UCSD-AML1 (cell line): ENCODE measurements at regions not wholly inside any gene's neighbourhood (a gene's known extent, or its start where the extent isn't known, plus 50 kb on each side); places are given as distances from the start of the nearest gene placed in this dataset.
A peak's percentile ranks its signal among the peaks of the same experiment; 100 is the strongest.

Source experiments
- DNase-seq: peaks from one replicate; lab custom pipeline; 2025; ENCODE audit not compliant: unreplicated experiment; lab: John Stamatoyannopoulos, UW

- peak; percentile 5 for DNase-seq
Observed at GRCh38 chr5:88666761-88667495, 216.1 kb downstream of the MEF2C start.

DNA sequence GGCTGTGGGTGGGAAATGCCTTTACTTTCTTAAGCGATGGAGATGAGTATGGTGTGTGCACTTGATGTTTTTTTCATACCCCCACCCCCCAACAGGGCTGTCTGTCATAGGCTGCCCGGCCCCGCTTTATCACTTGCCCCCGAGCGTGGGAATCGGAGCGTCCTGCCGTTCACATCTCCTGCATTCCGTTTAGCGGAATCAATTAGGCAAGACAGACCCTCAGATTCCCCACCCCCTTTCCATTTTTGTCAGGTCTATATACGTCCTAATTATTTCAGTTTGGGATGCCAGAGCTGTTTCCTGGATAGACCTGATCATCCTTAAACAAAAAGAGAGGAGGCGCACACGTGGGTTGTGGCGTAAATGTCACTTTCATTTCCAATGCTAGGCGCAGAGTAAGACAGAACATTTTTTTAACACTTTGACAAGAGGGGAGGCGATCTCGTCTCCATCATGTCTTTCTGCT lies 217.2 kb downstream of the MEF2C start:
- DNase-seq: no peak

DNA sequence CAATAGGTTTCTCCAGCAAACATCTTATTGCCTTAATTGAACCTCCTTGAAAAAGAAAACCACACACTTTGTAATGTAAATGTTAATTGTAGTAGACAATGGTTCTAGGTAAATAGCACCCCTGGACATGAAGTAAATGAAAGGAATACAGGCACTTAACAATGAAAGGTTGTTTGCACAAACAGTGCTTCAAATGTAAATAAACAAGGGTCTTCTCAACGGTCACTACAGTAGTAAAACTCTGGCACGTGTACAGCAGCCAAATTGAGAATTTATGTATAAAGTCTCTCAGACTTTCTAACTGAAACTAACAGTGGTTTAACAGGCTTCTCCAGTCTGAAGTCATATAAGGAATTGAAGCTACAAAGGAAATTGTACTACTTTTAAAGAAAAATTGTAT lies 218.3 kb downstream of the MEF2C start:
- no peak for DNase-seq

DNA sequence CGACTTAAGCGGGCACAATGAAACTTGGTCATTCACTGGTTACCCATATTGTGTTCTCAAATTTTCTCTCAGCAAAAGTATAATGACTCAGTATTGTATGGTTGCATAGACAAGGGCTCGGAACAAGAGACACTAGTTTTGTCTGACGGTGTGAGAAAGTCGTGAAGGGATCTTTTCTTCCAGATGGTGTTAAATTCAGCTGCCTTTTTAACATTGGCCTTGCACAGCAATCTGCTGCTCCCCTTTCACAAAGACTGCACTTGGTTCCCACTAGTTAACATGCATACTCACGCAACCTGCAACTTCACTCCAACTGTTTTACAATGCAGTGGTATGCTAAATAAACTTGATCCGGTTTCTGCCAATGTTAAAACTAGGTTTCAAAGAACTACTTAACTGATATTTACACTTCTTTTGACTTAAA lies 219.2 kb downstream of the MEF2C start:
- DNase-seq: no peak

GRCh38 chr5:88662846-88663245 lies 220.1 kb downstream of the MEF2C start:
- DNase-seq: no peak

- no peak for DNase-seq
Observed at GRCh38 chr5:88661806-88662207, 221.2 kb downstream of the MEF2C start.

- DNase-seq: peak; percentile 10
Observed at GRCh38 chr5:88660947-88661805, 221.8 kb downstream of the MEF2C start.

DNA sequence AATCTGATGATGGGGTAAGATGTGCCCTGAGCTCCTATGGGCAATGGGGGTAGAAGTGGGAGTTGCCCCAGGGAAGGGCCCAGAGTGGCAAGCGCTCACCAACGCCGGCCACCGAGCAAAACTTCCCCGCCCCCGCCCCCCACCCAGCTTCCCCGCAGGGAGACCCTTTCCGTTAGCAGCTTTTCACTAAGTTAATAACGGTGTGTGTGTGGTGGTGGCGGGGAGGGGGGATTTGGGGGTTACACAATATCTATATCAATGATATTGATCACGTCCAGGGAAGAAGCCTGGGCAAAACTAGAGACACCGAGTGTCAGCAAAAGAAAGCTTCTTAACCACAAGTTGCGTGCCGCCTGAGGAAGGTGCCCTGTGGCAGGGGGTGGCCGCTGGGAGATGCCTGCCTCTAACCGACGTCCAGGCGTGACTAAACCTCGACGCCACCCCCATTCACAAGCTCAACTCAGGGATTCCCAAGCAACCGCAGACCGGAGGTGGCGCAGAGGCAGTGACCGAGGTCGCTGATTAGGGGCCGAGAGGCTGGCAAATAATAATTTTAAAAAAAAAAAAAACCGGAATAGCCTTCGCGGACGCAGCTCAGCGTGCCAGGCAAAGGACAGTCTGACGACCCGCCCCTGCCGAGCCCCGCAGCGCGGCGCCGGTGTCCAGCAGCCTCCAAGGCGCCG lies 222.6 kb downstream of the MEF2C start:
- DNase-seq: no peak

DNA sequence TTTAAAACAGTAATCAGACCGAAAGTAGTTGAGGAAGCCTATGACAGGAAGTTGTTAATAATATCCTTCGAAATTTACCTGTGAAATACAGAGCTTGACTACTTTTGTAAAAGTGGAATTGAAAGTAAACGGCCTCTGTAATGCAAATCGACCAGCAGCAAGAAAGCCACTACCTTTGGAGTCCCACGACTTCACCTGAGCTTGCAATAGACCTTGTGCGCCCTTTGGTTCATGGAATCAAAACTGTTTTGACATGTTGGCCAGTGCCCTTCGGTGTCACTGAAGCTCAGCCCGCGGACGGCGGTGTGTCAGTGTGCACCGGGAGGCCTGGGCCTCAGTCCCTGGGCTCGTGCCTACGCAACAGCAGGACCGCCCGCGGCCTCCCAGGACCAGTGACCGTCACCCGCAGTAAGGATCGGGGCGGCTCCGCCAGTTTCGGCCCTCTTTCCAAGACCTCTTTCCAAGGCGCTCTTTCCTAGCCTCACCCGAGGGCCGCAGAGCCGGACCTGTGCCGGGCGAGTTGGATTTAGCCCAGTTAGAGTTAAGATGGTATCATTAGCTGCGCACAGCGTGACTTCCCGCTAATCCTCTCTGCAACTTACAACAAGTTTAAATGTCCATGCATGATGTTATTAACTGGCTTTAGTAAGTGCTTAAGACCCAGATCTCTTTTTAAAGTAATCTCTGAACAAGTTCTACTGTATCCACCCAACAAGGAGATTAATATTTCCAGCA lies 223.3 kb downstream of the MEF2C start:
- DNase-seq: no peak

DNA sequence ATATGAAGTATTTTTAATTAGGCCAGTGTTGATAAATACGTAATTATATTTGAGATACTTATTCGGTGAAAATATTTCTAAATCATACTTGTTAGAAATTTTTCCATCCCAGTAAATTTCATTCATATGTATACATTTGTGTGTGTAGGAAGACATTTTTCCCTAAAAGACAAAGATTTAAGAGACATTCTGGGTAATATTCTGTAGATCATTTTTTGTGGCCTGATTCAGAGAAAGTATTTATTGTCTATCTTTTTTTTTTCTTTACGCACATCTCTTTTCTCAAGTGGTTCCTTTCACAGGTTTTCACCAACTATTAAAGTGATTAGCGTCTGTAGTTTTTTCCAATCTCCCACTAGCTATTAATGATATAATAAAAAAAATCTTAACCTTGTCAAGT lies 224.1 kb downstream of the MEF2C start:
- DNase-seq: no peak

- no peak for DNase-seq
Observed at GRCh38 chr5:88657906-88658775, 224.8 kb downstream of the MEF2C start.

DNA sequence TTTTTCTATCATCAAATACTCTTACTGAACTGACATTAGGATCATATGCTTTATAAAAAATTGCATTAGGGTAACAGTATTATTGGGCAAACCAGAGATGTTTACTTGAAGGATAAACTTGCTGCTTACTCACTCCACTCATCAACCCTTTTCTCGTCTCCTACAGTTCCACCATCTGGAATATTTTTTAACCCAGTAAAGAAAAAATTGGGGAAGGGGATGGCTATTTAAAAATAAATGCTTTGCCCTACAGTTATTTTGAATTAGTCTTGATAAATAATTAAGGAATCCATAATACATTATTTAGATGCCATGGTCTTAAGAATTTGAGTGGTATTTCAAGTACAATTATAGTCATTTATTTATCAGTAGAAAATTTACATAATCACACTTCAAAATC lies 225.8 kb downstream of the MEF2C start:
- DNase-seq: no peak

- no peak for DNase-seq
Observed at GRCh38 chr5:88656221-88656950, 226.6 kb downstream of the MEF2C start.

DNA sequence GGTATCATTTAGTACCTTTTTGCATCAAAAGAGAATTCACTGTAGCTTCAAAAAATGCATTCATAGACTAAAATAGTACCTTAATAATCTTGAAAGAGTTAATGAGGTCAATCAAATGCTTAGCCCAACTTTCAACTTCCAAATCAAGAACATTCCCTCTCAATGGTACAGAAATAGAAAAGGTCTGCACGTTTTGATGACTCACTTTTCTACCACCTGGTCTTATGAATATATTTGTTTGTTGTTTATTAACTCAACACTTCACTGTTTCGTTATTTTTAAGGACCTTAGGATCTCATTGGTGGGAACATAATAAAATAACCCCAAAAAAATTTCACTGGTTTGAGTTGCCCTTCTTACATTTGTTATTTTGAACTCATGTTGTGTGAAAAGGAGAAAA lies 229.5 kb downstream of the MEF2C start:
- DNase-seq: no peak

DNA sequence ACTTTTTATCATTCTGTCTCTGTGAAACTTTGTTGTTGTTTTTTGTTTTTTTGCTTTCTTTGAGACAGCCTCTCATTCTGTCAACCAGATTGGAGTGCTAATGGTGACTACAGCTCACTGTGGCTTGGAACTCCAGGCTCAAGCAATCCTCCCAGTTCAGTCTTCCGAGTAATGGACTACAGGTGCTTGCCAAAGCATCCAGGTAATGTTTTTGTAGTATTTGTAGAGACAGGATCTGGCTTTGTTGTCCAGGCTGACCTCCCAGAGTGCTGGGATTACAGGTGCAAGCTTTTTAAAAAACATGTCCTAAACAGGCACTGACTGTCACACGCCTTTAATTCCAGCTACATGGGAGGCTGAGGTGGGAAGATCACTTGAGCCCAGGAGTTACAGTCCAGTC lies 235.1 kb downstream of the MEF2C start:
- no peak for DNase-seq

GRCh38 chr5:88646866-88647265 lies 236.1 kb downstream of the MEF2C start:
- no peak for DNase-seq

GRCh38 chr5:88644676-88645075 lies 238.3 kb downstream of the MEF2C start:
- no peak for DNase-seq

DNA sequence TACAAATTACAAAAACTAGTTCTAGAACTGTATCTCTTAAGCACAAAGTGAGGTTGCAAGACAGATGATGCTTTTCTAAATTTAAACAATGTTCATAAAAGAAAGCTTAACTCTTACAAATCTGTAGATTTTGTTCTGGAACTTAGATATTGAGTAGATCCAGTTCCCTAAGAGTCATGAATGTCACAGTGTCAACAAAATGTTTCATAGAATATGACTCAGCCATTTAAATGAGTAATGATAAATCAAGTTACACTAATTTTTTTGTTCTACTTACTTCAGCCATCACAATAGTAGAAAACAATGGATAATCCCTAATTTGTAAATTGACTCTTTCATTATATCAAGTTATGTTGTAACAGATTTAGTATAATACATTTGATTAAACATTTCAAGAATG lies 239.7 kb downstream of the MEF2C start:
- DNase-seq: no peak

GRCh38 chr5:88634014-88634413 lies 249.0 kb downstream of the MEF2C start:
- DNase-seq: no peak
